Lung (tissue), 11 donors: ENCODE measurements at regions not wholly inside any gene's neighbourhood (a gene's known extent, or its start where the extent isn't known, plus 50 kb on each side); places are given as distances from the start of the nearest gene placed in this dataset.

Experiments
- ATAC-seq: fragments of 200-7000 bp; cut with Tn5 transposase; one replicate; pipeline ENCODE4 v1.9.1; 2020; ENCODE audit warnings: moderate number of reproducible peaks; ENCODE audit not compliant: insufficient read depth, low FRiP score
- DNase-seq, 3 donors: peaks; one replicate each; pipeline ENCODE4 v3.0.0-alpha.2; 2013 to 2017
- H3K27ac ChIP-seq, 2 donors: one replicate each; pipeline ENCODE4 v1.5.1; 2013; ENCODE audit warnings: mild to moderate bottlenecking in 2 of 2, moderate library complexity in 2 of 2, control low read depth in 1 of 2, inconsistent platforms in 1 of 2, low read depth in 1 of 2, low read length in 1 of 2
- H3K27me3 ChIP-seq, 3 donors: one replicate each; pipeline ENCODE4 v1.5.1; 2013; ENCODE audit warnings: low read length in 2 of 3; ENCODE audit not compliant: control insufficient read depth in 3 of 3, insufficient read depth in 3 of 3
- H3K36me3 ChIP-seq, 4 donors: one replicate each; pipeline ENCODE4 v1.5.1; 2013; ENCODE audit warnings: low read length in 4 of 4, mild to moderate bottlenecking in 1 of 4, moderate library complexity in 1 of 4; ENCODE audit not compliant: control insufficient read depth in 4 of 4, insufficient read depth in 4 of 4
- H3K4me1 ChIP-seq, 5 donors: one replicate each; pipeline ENCODE4 v1.5.1; 2013; ENCODE audit warnings: low read length in 5 of 5, mild to moderate bottlenecking in 2 of 5, moderate library complexity in 1 of 5; ENCODE audit not compliant: control insufficient read depth in 5 of 5, insufficient read depth in 5 of 5
- H3K4me3 ChIP-seq: one replicate; pipeline ENCODE4 v1.5.1; 2013; ENCODE audit warnings: mild to moderate bottlenecking, control low read depth, moderate library complexity
- H3K9ac ChIP-seq, 2 donors: one replicate each; pipeline ENCODE4 v1.5.1; 2013; ENCODE audit warnings: low read length in 2 of 2, control low read depth in 1 of 2; ENCODE audit not compliant: insufficient read depth in 1 of 2
- H3K9me3 ChIP-seq, 4 donors: one replicate each; pipeline ENCODE4 v1.5.1; 2013; ENCODE audit warnings: low read length in 3 of 4, mild to moderate bottlenecking in 1 of 4, moderate library complexity in 1 of 4; ENCODE audit not compliant: control insufficient read depth in 4 of 4, insufficient read depth in 3 of 4
- WGBS, 2 donors: extraction: QIAGEN DNeasy Blood & Tissue Kit; methylation state at CpG; one replicate each; pipeline ENCODE4 v1.1.7; 2013; 5-methylcytosine and 5-hydroxymethylcytosine counted together
- TF ChIP-seq, protein P1 (sequence below): IDR thresholded peaks from 2 replicates; pipeline ENCODE4 v1.5.1; 2012; ENCODE audit warnings: mild to moderate bottlenecking; ENCODE audit errors: control extremely low read depth, extremely low read depth
- donor health status: control.
- donor health status: control.
- donor health status: Bipolar disorder and iron deficiency.
- donor health status: healthy.
- donor health status: DM: yes; HTN: yes; CAD: no.

DNA sequence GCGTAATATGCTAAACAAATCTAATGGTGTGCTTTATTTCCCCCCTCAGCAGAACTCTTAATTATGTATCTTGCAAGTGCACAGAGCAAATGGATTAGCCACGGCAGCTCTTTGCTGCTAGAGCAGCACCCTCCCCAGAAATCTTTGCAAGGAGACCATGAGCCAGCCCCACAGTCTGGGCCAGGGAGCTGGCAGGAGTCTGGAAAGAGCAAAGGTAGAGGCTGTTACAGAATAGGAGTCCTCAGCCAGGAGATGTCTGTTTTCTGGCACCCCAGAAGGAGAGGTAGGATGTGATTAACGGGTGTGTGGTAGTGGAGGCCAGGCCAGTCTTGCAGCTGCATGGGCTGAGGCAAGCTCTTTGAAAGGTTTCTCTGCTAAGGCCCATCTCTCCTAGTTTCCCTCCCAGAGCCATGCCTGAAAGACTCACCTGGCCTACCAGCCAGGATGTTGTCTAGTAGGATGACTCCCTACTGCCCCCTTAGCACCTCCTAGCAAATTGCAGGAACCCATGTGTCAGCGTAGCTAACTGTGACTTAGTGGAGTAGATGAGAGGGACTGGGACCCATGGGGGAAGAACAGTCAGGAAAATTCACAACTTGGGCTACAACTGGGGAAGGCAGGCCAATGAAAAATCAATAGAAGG lies 557.2 kb downstream of the BUD13 start:
- ATAC-seq (no peak), DNase-seq (no peak)
- TF ChIP-seq, protein P1, sequence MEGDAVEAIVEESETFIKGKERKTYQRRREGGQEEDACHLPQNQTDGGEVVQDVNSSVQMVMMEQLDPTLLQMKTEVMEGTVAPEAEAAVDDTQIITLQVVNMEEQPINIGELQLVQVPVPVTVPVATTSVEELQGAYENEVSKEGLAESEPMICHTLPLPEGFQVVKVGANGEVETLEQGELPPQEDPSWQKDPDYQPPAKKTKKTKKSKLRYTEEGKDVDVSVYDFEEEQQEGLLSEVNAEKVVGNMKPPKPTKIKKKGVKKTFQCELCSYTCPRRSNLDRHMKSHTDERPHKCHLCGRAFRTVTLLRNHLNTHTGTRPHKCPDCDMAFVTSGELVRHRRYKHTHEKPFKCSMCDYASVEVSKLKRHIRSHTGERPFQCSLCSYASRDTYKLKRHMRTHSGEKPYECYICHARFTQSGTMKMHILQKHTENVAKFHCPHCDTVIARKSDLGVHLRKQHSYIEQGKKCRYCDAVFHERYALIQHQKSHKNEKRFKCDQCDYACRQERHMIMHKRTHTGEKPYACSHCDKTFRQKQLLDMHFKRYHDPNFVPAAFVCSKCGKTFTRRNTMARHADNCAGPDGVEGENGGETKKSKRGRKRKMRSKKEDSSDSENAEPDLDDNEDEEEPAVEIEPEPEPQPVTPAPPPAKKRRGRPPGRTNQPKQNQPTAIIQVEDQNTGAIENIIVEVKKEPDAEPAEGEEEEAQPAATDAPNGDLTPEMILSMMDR, result no peak
- Histone ChIP-seq H3K9me3 (no peaks in the 10 kb centered on the region), H3K27me3 (no peaks in the 10 kb centered on the region), H3K4me1 (peaks cover 0 to 1% (median 0%) of the 10 kb centered on the region in 5 donors), H3K9ac (no peak overlapping the region), H3K4me3 (no peak overlapping the region), H3K27ac (no peak overlapping the region), H3K36me3 (no peaks in the 10 kb centered on the region)
- WGBS, 2 donors, result 80 to 93% methylated on average over 4 of the region's 4 CpGs

DNA sequence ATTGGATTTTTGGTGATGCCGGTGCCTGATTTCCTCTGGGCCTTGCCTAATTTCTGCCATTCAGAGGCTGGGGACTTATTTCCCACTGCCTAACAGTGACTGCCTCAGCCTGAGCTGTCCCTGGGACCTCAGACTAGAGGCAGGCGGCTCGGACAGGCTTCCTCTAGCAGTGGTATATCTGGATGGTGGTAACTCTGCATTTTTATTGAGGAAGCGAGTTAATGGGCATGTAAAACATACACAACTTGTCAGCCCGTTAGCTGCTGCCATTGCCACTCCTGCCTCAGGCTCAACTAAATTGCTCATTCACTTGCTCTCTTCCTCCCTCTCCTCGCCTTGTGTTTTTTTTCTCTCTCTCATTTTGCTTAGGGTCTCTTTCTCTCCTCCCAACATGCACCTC lies 561.6 kb downstream of the BUD13 start:
- Histone ChIP-seq H3K36me3 (no peaks in the 10 kb centered on the region), H3K4me3 (no peak overlapping the region), H3K27ac (no peak overlapping the region), H3K27me3 (no peaks in the 10 kb centered on the region), H3K4me1 (no peaks in the 10 kb centered on the region), H3K9ac (no peak overlapping the region), H3K9me3 (no peaks in the 10 kb centered on the region)
- DNase-seq (no peak), ATAC-seq (no peak)
- WGBS, 2 donors, result 51 to 78% methylated on average over 6 of the region's 6 CpGs
- TF ChIP-seq, protein P1, result no peak

DNA sequence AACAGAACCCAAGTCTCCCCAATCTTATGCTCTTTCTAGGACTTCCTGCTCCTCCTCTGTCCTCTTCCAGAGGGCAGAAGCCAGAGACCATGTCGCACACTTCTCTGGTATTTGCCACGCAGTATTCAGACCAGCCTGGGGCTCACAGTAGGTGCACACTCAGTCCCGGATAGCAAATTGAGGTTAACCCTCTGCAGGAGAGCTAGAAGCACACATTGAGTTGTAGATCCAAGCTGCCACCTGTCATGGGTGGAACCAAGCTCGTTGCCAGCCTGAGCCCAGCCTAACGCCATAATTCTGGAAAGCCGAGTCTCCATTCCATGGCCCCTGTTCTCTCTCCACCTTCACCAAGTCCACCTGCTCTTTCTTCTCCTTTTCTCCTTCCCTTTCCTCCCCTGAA lies 562.1 kb downstream of the BUD13 start:
- no peak for DNase-seq
- TF ChIP-seq, protein P1, result no peak
- H3K4me1 ChIP-seq, result no peaks in the 10 kb centered on the region
- ATAC-seq, result no peak
- H3K27ac ChIP-seq, result no peak overlapping the region
- H3K9me3 ChIP-seq, result no peaks in the 10 kb centered on the region
- H3K27me3 ChIP-seq, result no peaks in the 10 kb centered on the region
- no peak overlapping the region for H3K9ac ChIP-seq
- no peaks in the 10 kb centered on the region for H3K36me3 ChIP-seq
- H3K4me3 ChIP-seq, result no peak overlapping the region
- WGBS, 2 donors, result 90 to 91% methylated on average over 6 of the region's 6 CpGs

DNA sequence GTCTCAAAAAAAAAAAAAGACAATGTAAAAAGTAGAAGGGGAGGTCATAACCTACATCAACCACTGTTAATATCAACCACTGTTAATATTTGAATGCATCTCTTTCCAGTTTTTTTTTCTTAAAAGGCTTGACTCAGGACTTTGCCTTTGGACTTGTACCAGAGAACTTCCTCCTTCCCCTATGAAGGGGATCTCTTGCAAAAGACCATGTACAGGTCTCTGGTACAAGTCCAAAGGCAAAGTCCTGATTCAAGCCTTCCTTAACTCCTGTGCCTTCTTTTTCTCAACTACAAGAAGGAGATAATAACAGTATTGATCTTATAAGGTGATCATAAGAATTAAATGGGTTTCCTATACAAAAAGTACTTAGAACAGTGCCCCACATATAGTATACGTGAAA lies 563.5 kb downstream of the BUD13 start:
- no peak for ATAC-seq
- H3K36me3 ChIP-seq, result no peaks in the 10 kb centered on the region
- H3K4me3 ChIP-seq, result no peak overlapping the region
- no peaks in the 10 kb centered on the region for H3K27me3 ChIP-seq
- H3K9ac ChIP-seq, result no peak overlapping the region
- WGBS, 2 donors, result 88 to 100% methylated on average over 1 of the region's 1 CpG
- no peak overlapping the region for H3K27ac ChIP-seq
- TF ChIP-seq, protein P1, result no peak
- no peak for DNase-seq
- H3K9me3 ChIP-seq, result no peaks in the 10 kb centered on the region
- H3K4me1 ChIP-seq, result no peaks in the 10 kb centered on the region
